ENCODE measurements at regions not wholly inside any gene's neighbourhood (a gene's known extent, or its start where the extent isn't known, plus 50 kb on each side); places are given as distances from the start of the nearest gene placed in this dataset.
"Not testable (repeated sequence)": the region's sequence is repeated elsewhere in the genome, so short reads cannot be mapped to it uniquely, and the experiment has no call there.

DNA sequence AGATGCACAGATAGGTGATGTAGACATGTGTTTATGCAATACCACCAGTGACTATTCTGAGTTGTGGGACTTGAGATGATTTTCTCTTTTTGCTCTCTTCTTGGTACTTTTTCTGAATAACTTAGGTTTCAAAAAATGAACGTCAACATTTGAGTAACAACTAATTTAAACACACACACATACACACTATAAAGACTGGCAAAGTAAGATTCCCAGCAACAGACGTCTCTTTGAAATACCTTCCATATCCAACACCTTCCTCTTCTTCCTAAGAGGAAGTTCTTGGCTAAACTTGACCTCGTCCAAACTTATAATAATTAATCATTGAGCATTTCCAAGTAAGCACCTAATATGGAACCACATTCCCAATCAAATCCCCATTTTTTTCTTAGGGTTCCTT is 81.6 kb upstream of the RGPD4 start:
- peaks cover 0 to 4% (median 0%) of the 10 kb centered on the region in 4 donors for H3K9me3 ChIP-seq
- no peak for TF ChIP-seq POLR2AphosphoS5 (IDR thresholded peaks at IDR 0.05)
- no peaks in the 10 kb centered on the region for H3K27me3 ChIP-seq
- H3K4me1 ChIP-seq, result peaks cover 0 to 6% (median 0%) of the 10 kb centered on the region in 4 donors
- WGBS, 5 donors, result 66 to 83% (median 79%) methylated on average over 3 of the region's 3 CpGs
- intact Hi-C loops (cut with DNase I; ENCODE audit: low total_unique reads), result no loop called here
- no peaks in the 10 kb centered on the region for H3K36me3 ChIP-seq
- DNase-seq, result no peak
- H3K4me3 ChIP-seq, result no peak overlapping the region
- H3K27ac ChIP-seq, result no peak overlapping the region

DNA sequence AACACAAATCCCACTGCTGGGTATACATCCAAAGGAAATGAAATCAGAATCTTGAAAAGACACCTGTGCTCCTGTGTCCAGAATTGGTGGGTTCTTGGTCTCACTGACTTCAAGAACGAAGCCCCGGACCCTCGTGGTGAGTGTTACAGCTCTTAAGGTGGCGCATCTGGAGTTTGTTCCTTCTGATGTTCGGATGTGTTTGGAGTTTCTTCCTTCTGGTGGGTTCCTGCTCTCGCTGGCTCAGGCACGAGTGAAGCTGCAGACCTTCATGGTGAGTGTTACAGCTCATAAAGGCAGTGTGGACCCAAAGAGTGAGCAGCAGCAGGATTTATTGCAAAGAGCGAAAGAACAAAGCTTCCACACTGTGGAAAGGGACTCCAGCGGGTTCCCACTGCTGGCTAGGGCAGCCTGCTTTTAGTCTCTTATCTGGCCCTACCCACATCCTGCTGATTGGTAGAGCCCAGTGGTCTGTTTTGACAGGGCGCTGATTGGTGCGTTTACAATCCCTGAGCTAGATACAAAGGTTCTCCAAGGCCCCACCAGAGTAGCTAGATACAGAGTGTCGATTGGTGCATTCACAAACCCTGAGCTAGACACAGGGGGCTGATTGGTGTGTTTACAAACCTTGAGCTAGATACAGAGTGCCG is 80.0 kb upstream of the RGPD4 start:
- WGBS, 5 donors, result 84 to 93% (median 92%) methylated on average over 13 of the region's 13 CpGs
- H3K36me3 ChIP-seq; H3K4me3 ChIP-seq; DNase-seq; H3K4me1 ChIP-seq; H3K9me3 ChIP-seq; H3K27ac ChIP-seq; intact Hi-C loops (cut with DNase I; ENCODE audit: low total_unique reads); H3K27me3 ChIP-seq: not testable (repeated sequence)

- H3K4me3 ChIP-seq; H3K27ac ChIP-seq; H3K27me3 ChIP-seq; H3K4me1 ChIP-seq; DNase-seq; H3K36me3 ChIP-seq; intact Hi-C loops (cut with DNase I; ENCODE audit: low total_unique reads); H3K9me3 ChIP-seq: not testable (repeated sequence)
- 93 to 97% (median 96%) methylated on average over 11 to 51 of the region's 51 CpGs for WGBS, 5 donors
Measured at GRCh38 chr2:107747199-107747963, 79.3 kb upstream of the RGPD4 start.

DNA sequence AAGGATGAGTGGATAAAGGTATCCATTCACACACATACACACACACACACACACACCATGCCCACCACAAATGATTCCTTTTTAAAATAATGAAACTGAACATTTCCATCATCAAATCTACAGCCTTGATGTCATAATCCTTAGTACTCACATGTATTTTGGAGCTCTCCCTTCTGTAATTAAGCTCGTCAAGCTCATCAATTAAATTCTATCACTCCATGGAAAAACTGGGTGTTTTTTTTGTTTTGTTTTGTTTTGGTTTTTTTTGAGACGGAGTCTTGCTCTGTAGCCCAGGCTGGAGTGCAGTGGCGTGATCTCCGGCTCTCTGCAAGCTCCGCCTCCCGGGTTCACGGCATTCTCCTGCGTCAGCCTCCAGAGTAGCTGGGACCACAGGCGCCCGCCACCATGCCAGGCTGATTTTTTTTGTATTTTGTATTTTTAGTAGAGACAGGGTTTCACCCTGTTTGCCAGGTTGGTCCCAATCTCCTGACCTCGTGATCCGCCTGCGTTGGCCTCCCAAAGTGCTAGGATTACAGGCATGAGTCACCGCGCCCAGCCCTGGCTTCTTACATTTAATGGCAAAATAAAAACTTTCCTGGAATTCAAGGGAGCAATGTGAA is 78.6 kb upstream of the RGPD4 start:
- DNase-seq, result no peak
- intact Hi-C loops (cut with DNase I; ENCODE audit: low total_unique reads), result no loop called here
- TF ChIP-seq POLR2A (IDR thresholded peaks at IDR 0.05), result no peak
- no peak for TF ChIP-seq POLR2AphosphoS5 (IDR thresholded peaks at IDR 0.05)
- TF ChIP-seq, protein P1, sequence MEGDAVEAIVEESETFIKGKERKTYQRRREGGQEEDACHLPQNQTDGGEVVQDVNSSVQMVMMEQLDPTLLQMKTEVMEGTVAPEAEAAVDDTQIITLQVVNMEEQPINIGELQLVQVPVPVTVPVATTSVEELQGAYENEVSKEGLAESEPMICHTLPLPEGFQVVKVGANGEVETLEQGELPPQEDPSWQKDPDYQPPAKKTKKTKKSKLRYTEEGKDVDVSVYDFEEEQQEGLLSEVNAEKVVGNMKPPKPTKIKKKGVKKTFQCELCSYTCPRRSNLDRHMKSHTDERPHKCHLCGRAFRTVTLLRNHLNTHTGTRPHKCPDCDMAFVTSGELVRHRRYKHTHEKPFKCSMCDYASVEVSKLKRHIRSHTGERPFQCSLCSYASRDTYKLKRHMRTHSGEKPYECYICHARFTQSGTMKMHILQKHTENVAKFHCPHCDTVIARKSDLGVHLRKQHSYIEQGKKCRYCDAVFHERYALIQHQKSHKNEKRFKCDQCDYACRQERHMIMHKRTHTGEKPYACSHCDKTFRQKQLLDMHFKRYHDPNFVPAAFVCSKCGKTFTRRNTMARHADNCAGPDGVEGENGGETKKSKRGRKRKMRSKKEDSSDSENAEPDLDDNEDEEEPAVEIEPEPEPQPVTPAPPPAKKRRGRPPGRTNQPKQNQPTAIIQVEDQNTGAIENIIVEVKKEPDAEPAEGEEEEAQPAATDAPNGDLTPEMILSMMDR (IDR thresholded peaks at IDR 0.05), result no peak
- TF ChIP-seq EP300 (IDR thresholded peaks at IDR 0.05), result no peak
- H3K27me3 ChIP-seq, result no peaks in the 10 kb centered on the region
- H3K4me3 ChIP-seq, result no peak overlapping the region
- no peaks in the 10 kb centered on the region for H3K4me1 ChIP-seq
- WGBS, 5 donors, result 95 to 97% (median 96%) methylated on average over 15 of the region's 15 CpGs
- H3K36me3 ChIP-seq, result no peaks in the 10 kb centered on the region
- no peak overlapping the region for H3K27ac ChIP-seq
- H3K9me3 ChIP-seq, result peaks cover 0 to 4% (median 0%) of the 10 kb centered on the region in 4 donors

DNA sequence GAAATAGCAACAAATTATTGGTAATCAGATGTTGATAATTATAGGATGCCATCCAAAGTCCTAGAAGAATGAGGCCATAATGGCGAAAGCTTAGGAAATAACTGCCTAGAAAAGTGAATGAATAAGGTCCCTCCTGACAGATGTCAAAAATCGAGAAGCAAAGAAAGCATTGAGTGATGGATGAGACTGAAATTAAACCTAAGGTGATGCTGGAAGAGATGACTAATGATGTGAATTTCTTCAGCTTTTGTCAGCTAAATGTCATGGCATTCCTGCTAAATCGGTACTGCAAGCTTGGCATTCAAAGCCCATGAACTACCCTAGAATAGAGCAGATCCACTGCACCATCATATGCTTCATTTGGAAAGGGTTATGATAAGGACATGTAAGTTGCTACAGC is 74.8 kb upstream of the RGPD4 start:
- Histone ChIP-seq H3K9me3 (peaks cover 0 to 4% (median 2%) of the 10 kb centered on the region in 4 donors), H3K4me3 (no peak overlapping the region), H3K4me1 (no peaks in the 10 kb centered on the region), H3K36me3 (no peaks in the 10 kb centered on the region), H3K27ac (no peak overlapping the region), H3K27me3 (no peaks in the 10 kb centered on the region)
- WGBS, 5 donors, result 70 to 87% (median 84%) methylated on average over 3 of the region's 3 CpGs
- DNase-seq, result no peak
- intact Hi-C loops (cut with DNase I; ENCODE audit: low total_unique reads), result no loop called here
- no peak for TF ChIP-seq POLR2AphosphoS5 (IDR thresholded peaks at IDR 0.05)
- TF ChIP-seq EP300 (IDR thresholded peaks at IDR 0.05), result no peak
- TF ChIP-seq POLR2A (IDR thresholded peaks at IDR 0.05), result no peak
- TF ChIP-seq, protein P1 (IDR thresholded peaks at IDR 0.05), result no peak

DNA sequence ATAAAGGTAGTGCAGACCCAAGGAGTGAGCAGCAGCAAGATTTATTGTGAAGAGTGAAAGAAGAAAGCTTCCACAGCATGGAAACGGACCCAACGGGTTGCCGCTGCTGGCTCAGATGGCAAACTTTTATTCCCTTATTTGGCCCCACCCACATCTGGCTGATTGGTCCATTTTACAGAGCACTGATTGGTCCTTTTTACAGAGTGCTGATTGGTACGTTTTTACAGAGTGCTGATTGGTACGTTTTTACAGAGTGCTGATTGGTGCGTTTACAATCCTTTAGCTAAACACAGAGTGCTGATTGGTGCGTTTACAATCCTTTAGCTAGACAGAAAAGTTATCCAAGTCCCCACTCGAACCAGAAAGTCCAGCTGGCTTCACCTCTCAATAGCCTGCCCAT is 72.9 kb upstream of the RGPD4 start:
- H3K9me3 ChIP-seq; H3K27me3 ChIP-seq; intact Hi-C loops (cut with DNase I; ENCODE audit: low total_unique reads); H3K27ac ChIP-seq; H3K4me3 ChIP-seq; DNase-seq; H3K36me3 ChIP-seq; H3K4me1 ChIP-seq: not testable (repeated sequence)
- 78 to 87% (median 84%) methylated on average over 8 of the region's 8 CpGs for WGBS, 5 donors

Data from stomach (tissue), 8 donors.